Glomerular endothelial cell (primary cell): ENCODE measurements at regions not wholly inside any gene's neighbourhood (a gene's known extent, or its start where the extent isn't known, plus 50 kb on each side); places are given as distances from the start of the nearest gene placed in this dataset.
"Not testable (repeated sequence)": the region's sequence is repeated elsewhere in the genome, so short reads cannot be mapped to it uniquely, and the experiment has no call there.

ENCODE experiments used
- DNase-seq: peaks from one replicate; pipeline ENCODE4 v3.0.0-alpha.2; 2011; ENCODE audit warnings: low read depth, low spot score; ENCODE audit errors: extremely low read depth

GRCh38 chr3:95511828-95512227, 1302.6 kb upstream of the EPHA6 start:
- no peak for DNase-seq

GRCh38 chr3:95514260-95514659, 1300.1 kb upstream of the EPHA6 start:
- DNase-seq: no peak

- DNase-seq: no peak
These were observed 1293.0 kb upstream of the EPHA6 start for GRCh38 chr3:95521396-95521795.

GRCh38 chr3:95522449-95522848, 1291.9 kb upstream of the EPHA6 start:
- no peak for DNase-seq

GRCh38 chr3:95539950-95540483, 1274.4 kb upstream of the EPHA6 start:
- DNase-seq: no peak

- no peak for DNase-seq
These were observed 1248.9 kb upstream of the EPHA6 start for GRCh38 chr3:95565502-95565901.

GRCh38 chr3:95567346-95567745, 1247.0 kb upstream of the EPHA6 start:
- DNase-seq: no peak

- no peak for DNase-seq
These were observed 1227.6 kb upstream of the EPHA6 start for GRCh38 chr3:95586754-95587153.

GRCh38 chr3:95587641-95588040, 1226.8 kb upstream of the EPHA6 start:
- DNase-seq: not testable (repeated sequence)

GRCh38 chr3:95588473-95588872, 1225.9 kb upstream of the EPHA6 start:
- no peak for DNase-seq

GRCh38 chr3:95595416-95596075, 1218.8 kb upstream of the EPHA6 start:
- DNase-seq: no peak

- DNase-seq: no peak
These were observed 1206.5 kb upstream of the EPHA6 start for GRCh38 chr3:95607926-95608325.

- no peak for DNase-seq
These were observed 1205.0 kb upstream of the EPHA6 start for GRCh38 chr3:95609411-95609810.

- DNase-seq: no peak
These were observed 1201.8 kb upstream of the EPHA6 start for GRCh38 chr3:95612611-95613010.

- no peak for DNase-seq
These were observed 1200.4 kb upstream of the EPHA6 start for GRCh38 chr3:95613993-95614392.

GRCh38 chr3:95615592-95616310, 1198.6 kb upstream of the EPHA6 start:
- DNase-seq: no peak

GRCh38 chr3:95626107-95626506, 1188.3 kb upstream of the EPHA6 start:
- DNase-seq: no peak

- DNase-seq: no peak
These were observed 1187.1 kb upstream of the EPHA6 start for GRCh38 chr3:95627293-95627692.

GRCh38 chr3:95627697-95628096, 1186.7 kb upstream of the EPHA6 start:
- no peak for DNase-seq

- no peak for DNase-seq
These were observed 1184.6 kb upstream of the EPHA6 start for GRCh38 chr3:95629802-95630201.

GRCh38 chr3:95645291-95645690, 1169.1 kb upstream of the EPHA6 start:
- no peak for DNase-seq
